ENCODE measurements at regions not wholly inside any gene's neighbourhood (a gene's known extent, or its start where the extent isn't known, plus 50 kb on each side); places are given as distances from the start of the nearest gene placed in this dataset.

DNA sequence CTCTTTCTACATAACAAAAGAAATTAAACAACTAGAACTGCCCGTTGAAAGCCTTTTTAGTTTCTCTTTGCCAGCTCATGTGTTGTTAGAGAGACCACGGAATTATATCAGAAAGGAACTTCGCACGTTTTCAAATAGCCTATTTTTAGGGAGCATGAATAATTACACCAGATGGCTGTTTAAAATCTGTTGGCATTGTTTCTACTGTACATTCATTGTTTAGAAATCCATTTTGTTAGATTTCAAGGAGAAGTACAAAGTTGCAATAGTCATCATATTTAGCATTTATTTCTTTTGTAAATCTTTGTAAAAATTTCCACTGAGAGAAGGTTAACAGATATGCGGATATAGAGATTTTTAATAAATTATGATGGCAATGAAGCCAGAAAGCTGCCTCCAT is 403.0 kb upstream of the HS3ST1 start:
- H3K27ac ChIP-seq (ENCODE audit: low read depth in 1 of 2, low read length in 2 of 2) = no peak overlapping the region
- H3K9ac ChIP-seq (ENCODE audit: low read depth in 1 of 2, low read length in 2 of 2) = no peak overlapping the region
- H3K4me3 ChIP-seq (ENCODE audit: low read depth in 1 of 3, low read length in 3 of 3) = no peak overlapping the region
- H3K9me3 ChIP-seq (ENCODE audit: control insufficient read depth in 4 of 4, low read length in 3 of 4) = no peaks in the 10 kb centered on the region
- H3K36me3 ChIP-seq (ENCODE audit: control insufficient read depth in 4 of 4, insufficient read depth in 3 of 4, low read depth in 1 of 4, low read length in 3 of 4) = no peaks in the 10 kb centered on the region
- H3K27me3 ChIP-seq (ENCODE audit: control insufficient read depth in 4 of 4, insufficient read depth in 4 of 4, low read length in 3 of 4) = no peaks in the 10 kb centered on the region
- no peaks in the 10 kb centered on the region for H3K4me1 ChIP-seq (ENCODE audit: control insufficient read depth in 4 of 4, insufficient read depth in 4 of 4, low read length in 3 of 4)
- TF ChIP-seq FOXA1 (IDR thresholded peaks at IDR 0.05) (no peak), RXRA (IDR thresholded peaks at IDR 0.05) (no peak), RAD21 (IDR thresholded peaks at IDR 0.05) (no peak)
- no peak for DNase-seq (ENCODE audit: low spot score)
- WGBS = 65% methylated on average over 5 of the region's 5 CpGs

DNA sequence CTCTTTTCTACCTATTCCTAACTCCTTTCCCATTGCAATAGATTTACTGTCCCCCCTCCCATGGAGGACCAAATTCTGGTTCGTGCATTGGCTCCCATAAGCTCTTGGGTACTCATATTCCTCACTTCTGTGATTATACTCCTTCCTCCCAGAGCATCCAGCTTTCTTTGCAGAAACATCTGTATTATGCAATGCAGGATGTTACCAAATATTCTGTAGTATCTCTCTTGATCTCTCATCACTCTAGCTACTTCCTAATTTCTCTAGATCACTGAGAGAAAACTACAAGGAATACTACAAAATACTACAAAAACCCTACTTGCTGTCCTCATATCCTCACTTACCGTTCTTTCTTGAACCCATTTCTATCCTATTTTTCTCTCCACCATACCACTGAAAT is 395.9 kb upstream of the HS3ST1 start:
- H3K9me3 ChIP-seq (ENCODE audit: control insufficient read depth in 4 of 4, low read length in 3 of 4) = peaks cover 0 to 2% (median 0%) of the 10 kb centered on the region in 4 donors
- H3K4me3 ChIP-seq (ENCODE audit: low read depth in 1 of 3, low read length in 3 of 3) = no peak overlapping the region
- no peak overlapping the region for H3K9ac ChIP-seq (ENCODE audit: low read depth in 1 of 2, low read length in 2 of 2)
- no peaks in the 10 kb centered on the region for H3K4me1 ChIP-seq (ENCODE audit: control insufficient read depth in 4 of 4, insufficient read depth in 4 of 4, low read length in 3 of 4)
- 59% methylated on average over 2 of the region's 2 CpGs for WGBS
- DNase-seq (ENCODE audit: low spot score) = no peak
- H3K27me3 ChIP-seq (ENCODE audit: control insufficient read depth in 4 of 4, insufficient read depth in 4 of 4, low read length in 3 of 4) = no peaks in the 10 kb centered on the region
- no peak for TF ChIP-seq HNF4A (conservative IDR thresholded peaks at IDR 0.05)
- no peak for TF ChIP-seq SP1 (IDR thresholded peaks at IDR 0.05)
- TF ChIP-seq TAF1 (conservative IDR thresholded peaks at IDR 0.05) = no peak
- TF ChIP-seq HNF4G (IDR thresholded peaks at IDR 0.05) = no peak
- TF ChIP-seq NR2F2 (IDR thresholded peaks at IDR 0.05) = no peak
- TF ChIP-seq, protein P1, sequence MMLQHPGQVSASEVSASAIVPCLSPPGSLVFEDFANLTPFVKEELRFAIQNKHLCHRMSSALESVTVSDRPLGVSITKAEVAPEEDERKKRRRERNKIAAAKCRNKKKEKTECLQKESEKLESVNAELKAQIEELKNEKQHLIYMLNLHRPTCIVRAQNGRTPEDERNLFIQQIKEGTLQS (IDR thresholded peaks at IDR 0.05) = no peak
- TF ChIP-seq YY1 (IDR thresholded peaks at IDR 0.05) = no peak
- H3K36me3 ChIP-seq (ENCODE audit: control insufficient read depth in 4 of 4, insufficient read depth in 3 of 4, low read depth in 1 of 4, low read length in 3 of 4) = no peaks in the 10 kb centered on the region
- no peak overlapping the region for H3K27ac ChIP-seq (ENCODE audit: low read depth in 1 of 2, low read length in 2 of 2)

DNA sequence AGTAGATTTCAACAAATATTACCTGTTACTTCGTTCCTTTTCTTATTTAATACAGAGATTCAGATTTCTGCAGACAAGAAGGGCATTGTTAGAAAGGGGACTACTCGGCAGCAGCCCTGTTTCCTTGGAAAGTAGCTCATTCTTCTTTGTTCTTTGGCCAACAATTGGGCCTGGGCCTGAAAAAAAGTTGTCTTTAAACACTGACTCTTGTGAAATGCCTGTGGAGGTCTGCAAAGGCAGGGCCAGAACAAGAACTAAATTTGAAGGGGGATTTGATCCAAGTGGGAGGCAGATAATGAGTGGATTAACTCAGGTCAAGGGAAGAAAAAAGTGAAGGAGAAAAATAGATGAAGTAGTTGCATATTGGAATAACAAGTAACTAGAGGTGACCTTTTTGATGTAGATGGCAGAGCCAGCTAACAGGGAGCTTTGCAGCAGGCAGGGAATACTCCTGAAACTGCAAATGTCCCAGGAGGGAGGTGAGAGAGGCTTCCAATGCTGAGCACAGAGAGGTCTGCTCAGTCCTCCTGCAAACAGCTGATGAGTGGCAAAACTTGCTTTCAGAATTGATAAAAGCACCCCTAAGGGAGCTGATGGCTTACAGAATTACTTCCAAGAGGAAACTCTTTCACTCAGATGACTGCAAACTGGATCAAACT is 393.2 kb upstream of the HS3ST1 start:
- Histone ChIP-seq H3K9me3 (ENCODE audit: control insufficient read depth in 4 of 4, low read length in 3 of 4) (peaks cover 0 to 2% (median 0%) of the 10 kb centered on the region in 4 donors), H3K27me3 (ENCODE audit: control insufficient read depth in 4 of 4, insufficient read depth in 4 of 4, low read length in 3 of 4) (no peaks in the 10 kb centered on the region), H3K9ac (ENCODE audit: low read depth in 1 of 2, low read length in 2 of 2) (no peak overlapping the region), H3K4me3 (ENCODE audit: low read depth in 1 of 3, low read length in 3 of 3) (no peak overlapping the region), H3K27ac (ENCODE audit: low read depth in 1 of 2, low read length in 2 of 2) (no peak overlapping the region), H3K4me1 (ENCODE audit: control insufficient read depth in 4 of 4, insufficient read depth in 4 of 4, low read length in 3 of 4) (no peaks in the 10 kb centered on the region), H3K36me3 (ENCODE audit: control insufficient read depth in 4 of 4, insufficient read depth in 3 of 4, low read depth in 1 of 4, low read length in 3 of 4) (no peaks in the 10 kb centered on the region)
- DNase-seq (ENCODE audit: low spot score) = no peak
- TF ChIP-seq FOXA2 (IDR thresholded peaks at IDR 0.05) = no peak
- TF ChIP-seq NR2F2 (IDR thresholded peaks at IDR 0.05) = no peak
- TF ChIP-seq, protein P2, sequence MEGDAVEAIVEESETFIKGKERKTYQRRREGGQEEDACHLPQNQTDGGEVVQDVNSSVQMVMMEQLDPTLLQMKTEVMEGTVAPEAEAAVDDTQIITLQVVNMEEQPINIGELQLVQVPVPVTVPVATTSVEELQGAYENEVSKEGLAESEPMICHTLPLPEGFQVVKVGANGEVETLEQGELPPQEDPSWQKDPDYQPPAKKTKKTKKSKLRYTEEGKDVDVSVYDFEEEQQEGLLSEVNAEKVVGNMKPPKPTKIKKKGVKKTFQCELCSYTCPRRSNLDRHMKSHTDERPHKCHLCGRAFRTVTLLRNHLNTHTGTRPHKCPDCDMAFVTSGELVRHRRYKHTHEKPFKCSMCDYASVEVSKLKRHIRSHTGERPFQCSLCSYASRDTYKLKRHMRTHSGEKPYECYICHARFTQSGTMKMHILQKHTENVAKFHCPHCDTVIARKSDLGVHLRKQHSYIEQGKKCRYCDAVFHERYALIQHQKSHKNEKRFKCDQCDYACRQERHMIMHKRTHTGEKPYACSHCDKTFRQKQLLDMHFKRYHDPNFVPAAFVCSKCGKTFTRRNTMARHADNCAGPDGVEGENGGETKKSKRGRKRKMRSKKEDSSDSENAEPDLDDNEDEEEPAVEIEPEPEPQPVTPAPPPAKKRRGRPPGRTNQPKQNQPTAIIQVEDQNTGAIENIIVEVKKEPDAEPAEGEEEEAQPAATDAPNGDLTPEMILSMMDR (IDR thresholded peaks at IDR 0.05; ENCODE audit: low read depth, low read length, missing input control) = no peak
- TF ChIP-seq HNF4G (IDR thresholded peaks at IDR 0.05) = no peak
- TF ChIP-seq JUND (IDR thresholded peaks at IDR 0.05) = no peak
- no peak for TF ChIP-seq SP1 (IDR thresholded peaks at IDR 0.05)
- WGBS = 32% methylated on average over 2 of the region's 2 CpGs

DNA sequence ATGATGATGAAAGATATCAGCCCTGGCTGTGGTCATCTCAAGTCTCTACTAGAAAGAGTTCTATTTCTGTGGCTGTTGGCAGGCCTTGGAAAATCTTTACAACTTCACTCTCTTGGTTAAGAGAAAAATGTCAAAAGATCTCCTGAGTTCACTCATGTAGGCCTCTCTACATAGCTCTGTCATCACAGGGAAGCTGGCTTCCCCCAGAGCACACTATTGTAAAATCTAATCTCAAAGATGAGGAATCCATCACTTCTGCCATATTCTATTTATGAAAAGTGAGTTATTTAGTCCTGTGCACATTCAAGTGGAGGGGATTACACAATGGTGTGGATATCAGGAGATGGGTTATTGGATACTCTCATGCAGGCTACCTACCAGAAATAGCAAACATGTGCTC is 388.4 kb upstream of the HS3ST1 start:
- no peaks in the 10 kb centered on the region for H3K27me3 ChIP-seq (ENCODE audit: control insufficient read depth in 4 of 4, insufficient read depth in 4 of 4, low read length in 3 of 4)
- no peaks in the 10 kb centered on the region for H3K4me1 ChIP-seq (ENCODE audit: control insufficient read depth in 4 of 4, insufficient read depth in 4 of 4, low read length in 3 of 4)
- no peak overlapping the region for H3K4me3 ChIP-seq (ENCODE audit: low read depth in 1 of 3, low read length in 3 of 3)
- H3K27ac ChIP-seq (ENCODE audit: low read depth in 1 of 2, low read length in 2 of 2) = no peak overlapping the region
- no peak for DNase-seq (ENCODE audit: low spot score)
- no peaks in the 10 kb centered on the region for H3K36me3 ChIP-seq (ENCODE audit: control insufficient read depth in 4 of 4, insufficient read depth in 3 of 4, low read depth in 1 of 4, low read length in 3 of 4)
- peaks cover 0 to 2% (median 0%) of the 10 kb centered on the region in 4 donors for H3K9me3 ChIP-seq (ENCODE audit: control insufficient read depth in 4 of 4, low read length in 3 of 4)
- no peak overlapping the region for H3K9ac ChIP-seq (ENCODE audit: low read depth in 1 of 2, low read length in 2 of 2)
- TF ChIP-seq RAD21 (IDR thresholded peaks at IDR 0.05) (no peak), HNF4G (IDR thresholded peaks at IDR 0.05) (no peak), TAF1 (conservative IDR thresholded peaks at IDR 0.05) (no peak)
- TF ChIP-seq, protein P3, sequence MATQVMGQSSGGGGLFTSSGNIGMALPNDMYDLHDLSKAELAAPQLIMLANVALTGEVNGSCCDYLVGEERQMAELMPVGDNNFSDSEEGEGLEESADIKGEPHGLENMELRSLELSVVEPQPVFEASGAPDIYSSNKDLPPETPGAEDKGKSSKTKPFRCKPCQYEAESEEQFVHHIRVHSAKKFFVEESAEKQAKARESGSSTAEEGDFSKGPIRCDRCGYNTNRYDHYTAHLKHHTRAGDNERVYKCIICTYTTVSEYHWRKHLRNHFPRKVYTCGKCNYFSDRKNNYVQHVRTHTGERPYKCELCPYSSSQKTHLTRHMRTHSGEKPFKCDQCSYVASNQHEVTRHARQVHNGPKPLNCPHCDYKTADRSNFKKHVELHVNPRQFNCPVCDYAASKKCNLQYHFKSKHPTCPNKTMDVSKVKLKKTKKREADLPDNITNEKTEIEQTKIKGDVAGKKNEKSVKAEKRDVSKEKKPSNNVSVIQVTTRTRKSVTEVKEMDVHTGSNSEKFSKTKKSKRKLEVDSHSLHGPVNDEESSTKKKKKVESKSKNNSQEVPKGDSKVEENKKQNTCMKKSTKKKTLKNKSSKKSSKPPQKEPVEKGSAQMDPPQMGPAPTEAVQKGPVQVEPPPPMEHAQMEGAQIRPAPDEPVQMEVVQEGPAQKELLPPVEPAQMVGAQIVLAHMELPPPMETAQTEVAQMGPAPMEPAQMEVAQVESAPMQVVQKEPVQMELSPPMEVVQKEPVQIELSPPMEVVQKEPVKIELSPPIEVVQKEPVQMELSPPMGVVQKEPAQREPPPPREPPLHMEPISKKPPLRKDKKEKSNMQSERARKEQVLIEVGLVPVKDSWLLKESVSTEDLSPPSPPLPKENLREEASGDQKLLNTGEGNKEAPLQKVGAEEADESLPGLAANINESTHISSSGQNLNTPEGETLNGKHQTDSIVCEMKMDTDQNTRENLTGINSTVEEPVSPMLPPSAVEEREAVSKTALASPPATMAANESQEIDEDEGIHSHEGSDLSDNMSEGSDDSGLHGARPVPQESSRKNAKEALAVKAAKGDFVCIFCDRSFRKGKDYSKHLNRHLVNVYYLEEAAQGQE (IDR thresholded peaks at IDR 0.05) = no peak
- TF ChIP-seq, protein P4, sequence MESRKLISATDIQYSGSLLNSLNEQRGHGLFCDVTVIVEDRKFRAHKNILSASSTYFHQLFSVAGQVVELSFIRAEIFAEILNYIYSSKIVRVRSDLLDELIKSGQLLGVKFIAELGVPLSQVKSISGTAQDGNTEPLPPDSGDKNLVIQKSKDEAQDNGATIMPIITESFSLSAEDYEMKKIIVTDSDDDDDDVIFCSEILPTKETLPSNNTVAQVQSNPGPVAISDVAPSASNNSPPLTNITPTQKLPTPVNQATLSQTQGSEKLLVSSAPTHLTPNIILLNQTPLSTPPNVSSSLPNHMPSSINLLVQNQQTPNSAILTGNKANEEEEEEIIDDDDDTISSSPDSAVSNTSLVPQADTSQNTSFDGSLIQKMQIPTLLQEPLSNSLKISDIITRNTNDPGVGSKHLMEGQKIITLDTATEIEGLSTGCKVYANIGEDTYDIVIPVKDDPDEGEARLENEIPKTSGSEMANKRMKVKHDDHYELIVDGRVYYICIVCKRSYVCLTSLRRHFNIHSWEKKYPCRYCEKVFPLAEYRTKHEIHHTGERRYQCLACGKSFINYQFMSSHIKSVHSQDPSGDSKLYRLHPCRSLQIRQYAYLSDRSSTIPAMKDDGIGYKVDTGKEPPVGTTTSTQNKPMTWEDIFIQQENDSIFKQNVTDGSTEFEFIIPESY (IDR thresholded peaks at IDR 0.05) = no peak
- TF ChIP-seq, protein P5, sequence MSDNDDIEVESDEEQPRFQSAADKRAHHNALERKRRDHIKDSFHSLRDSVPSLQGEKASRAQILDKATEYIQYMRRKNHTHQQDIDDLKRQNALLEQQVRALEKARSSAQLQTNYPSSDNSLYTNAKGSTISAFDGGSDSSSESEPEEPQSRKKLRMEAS (IDR thresholded peaks at IDR 0.05) = no peak
